ENCODE measurements at regions not wholly inside any gene's neighbourhood (a gene's known extent, or its start where the extent isn't known, plus 50 kb on each side); places are given as distances from the start of the nearest gene placed in this dataset.

DNA sequence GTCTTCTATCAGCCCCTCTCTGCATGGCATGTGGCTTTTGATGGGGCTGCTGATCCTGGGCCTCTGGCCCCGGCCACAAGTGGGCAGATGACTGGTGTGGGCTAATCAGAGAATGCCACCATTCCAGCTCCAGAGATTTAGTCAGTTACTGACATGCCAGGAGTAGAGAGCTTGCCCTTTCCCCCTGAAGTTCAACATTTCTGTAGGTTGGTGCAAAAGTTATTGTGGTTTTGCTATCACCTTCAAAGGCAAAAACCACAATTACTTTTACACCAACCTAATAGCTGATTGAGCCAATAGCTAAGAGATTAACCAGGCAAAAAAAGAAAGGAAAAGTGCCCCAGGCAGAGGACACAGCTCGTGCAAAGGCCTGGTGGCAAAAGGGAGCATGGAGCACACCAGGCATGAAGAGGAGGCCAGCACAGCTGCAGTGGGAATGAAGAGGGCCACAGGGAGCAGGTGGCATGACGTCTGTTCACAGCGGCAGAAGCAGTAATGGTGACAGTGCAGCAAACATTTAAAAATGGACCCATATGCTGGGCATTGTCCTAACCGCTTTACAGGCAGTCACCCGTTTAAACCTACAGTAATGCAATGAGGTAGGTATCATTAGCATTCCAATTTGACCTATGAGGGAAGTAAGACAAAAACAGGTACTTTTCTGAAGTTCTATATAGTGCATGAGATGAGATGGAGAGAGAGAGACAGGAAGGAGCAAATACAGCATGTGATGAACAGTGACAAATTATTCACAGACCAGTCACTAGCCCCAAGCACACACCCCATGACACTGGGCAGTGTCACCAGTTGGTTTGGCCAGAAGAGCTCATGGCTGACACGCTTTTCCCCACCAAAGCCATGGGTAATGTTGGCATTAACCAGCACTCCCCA is 373.0 kb upstream of the PROK2 start:
- TF ChIP-seq CTCF (conservative IDR thresholded peaks at IDR 0.05; ENCODE audit: low read depth, low read length) (no peak), EZH2 (IDR thresholded peaks at IDR 0.05; ENCODE audit: borderline replicate concordance, low read depth, low read length, poor library complexity, severe bottlenecking) (no peak)
